Progenitor cell of endocrine pancreas (in vitro differentiated cells): ENCODE measurements at regions not wholly inside any gene's neighbourhood (a gene's known extent, or its start where the extent isn't known, plus 50 kb on each side); places are given as distances from the start of the nearest gene placed in this dataset.

Source experiments
- DNase-seq: peaks from one replicate; pipeline ENCODE4 v3.0.0; 2021; ENCODE audit warnings: low spot score; ENCODE audit not compliant: unreplicated experiment
- H3K27ac Mint-ChIP-seq: 2 replicates; pipeline ENCODE4 v1.8.0; 2021; ENCODE audit warnings: mild to moderate bottlenecking, moderate library complexity, mixed read lengths
- H3K27me3 Mint-ChIP-seq: 2 replicates; pipeline ENCODE4 v1.8.0; 2021; ENCODE audit warnings: mixed read lengths
- H3K36me3 Mint-ChIP-seq: 2 replicates; pipeline ENCODE4 v1.8.0; 2022; ENCODE audit warnings: mixed read lengths; ENCODE audit not compliant: insufficient read depth
- H3K4me1 Mint-ChIP-seq: 2 replicates; pipeline ENCODE4 v1.8.0; 2021; ENCODE audit warnings: low read depth, mixed read lengths
- H3K4me3 Mint-ChIP-seq: 2 replicates; pipeline ENCODE4 v1.8.0; 2021; ENCODE audit warnings: low read depth, mild to moderate bottlenecking, moderate library complexity, mixed read lengths
- H3K9me3 Mint-ChIP-seq: 2 replicates; pipeline ENCODE4 v1.8.0; 2021; ENCODE audit warnings: low read depth, mixed read lengths
- CTCF ChIP-seq: fragments of 200-600 bp; sonication (generic); IDR thresholded peaks from one replicate; pipeline ENCODE4 v1.5.0; 2021; ENCODE audit warnings: antibody characterized with exemption, mild to moderate bottlenecking; ENCODE audit not compliant: unreplicated experiment

GRCh38 chr14:58848365-58848764 lies 210.6 kb downstream of the DACT1 start:
- H3K4me3 Mint-ChIP-seq, result no peak overlapping the region
- DNase-seq, result no peak
- peaks cover 3% of the 10 kb centered on the region for H3K9me3 Mint-ChIP-seq
- no peaks in the 10 kb centered on the region for H3K27me3 Mint-ChIP-seq
- no peak for TF ChIP-seq CTCF
- peaks cover 18% of the 10 kb centered on the region for H3K4me1 Mint-ChIP-seq
- no peaks in the 10 kb centered on the region for H3K36me3 Mint-ChIP-seq
- H3K27ac Mint-ChIP-seq, result no peak overlapping the region

GRCh38 chr14:58849601-58850000 lies 211.8 kb downstream of the DACT1 start:
- Mint-ChIP-seq H3K9me3 (peaks cover 3% of the 10 kb centered on the region), H3K27me3 (no peaks in the 10 kb centered on the region), H3K4me3 (no peak overlapping the region), H3K27ac (no peak overlapping the region), H3K36me3 (no peaks in the 10 kb centered on the region), H3K4me1 (peaks cover 17% of the 10 kb centered on the region)
- no peak for TF ChIP-seq CTCF
- no peak for DNase-seq

GRCh38 chr14:58850011-58850410 lies 212.2 kb downstream of the DACT1 start:
- TF ChIP-seq CTCF, result no peak
- Mint-ChIP-seq H3K4me3 (no peak overlapping the region), H3K27me3 (no peaks in the 10 kb centered on the region), H3K27ac (no peak overlapping the region), H3K36me3 (no peaks in the 10 kb centered on the region), H3K4me1 (peaks cover 13% of the 10 kb centered on the region), H3K9me3 (peaks cover 3% of the 10 kb centered on the region)
- DNase-seq, result no peak

- peaks cover 31% of the 10 kb centered on the region for H3K9me3 Mint-ChIP-seq
- DNase-seq, result no peak
- no peaks in the 10 kb centered on the region for H3K27me3 Mint-ChIP-seq
- no peak for TF ChIP-seq CTCF
- no peak overlapping the region for H3K27ac Mint-ChIP-seq
- peaks cover 11% of the 10 kb centered on the region for H3K4me1 Mint-ChIP-seq
- H3K36me3 Mint-ChIP-seq, result peaks cover 4% of the 10 kb centered on the region
- no peak overlapping the region for H3K4me3 Mint-ChIP-seq
Measured at GRCh38 chr14:58861586-58861985, 223.8 kb downstream of the DACT1 start.

- H3K36me3 Mint-ChIP-seq, result peaks cover 4% of the 10 kb centered on the region
- peaks cover 11% of the 10 kb centered on the region for H3K4me1 Mint-ChIP-seq
- no peak overlapping the region for H3K4me3 Mint-ChIP-seq
- DNase-seq, result no peak
- no peak overlapping the region for H3K27ac Mint-ChIP-seq
- no peaks in the 10 kb centered on the region for H3K27me3 Mint-ChIP-seq
- peaks cover 23% of the 10 kb centered on the region for H3K9me3 Mint-ChIP-seq
- TF ChIP-seq CTCF, result no peak
Measured at GRCh38 chr14:58862416-58863160, 224.8 kb downstream of the DACT1 start.
